ENCODE measurements at regions not wholly inside any gene's neighbourhood (a gene's known extent, or its start where the extent isn't known, plus 50 kb on each side); places are given as distances from the start of the nearest gene placed in this dataset.

DNA sequence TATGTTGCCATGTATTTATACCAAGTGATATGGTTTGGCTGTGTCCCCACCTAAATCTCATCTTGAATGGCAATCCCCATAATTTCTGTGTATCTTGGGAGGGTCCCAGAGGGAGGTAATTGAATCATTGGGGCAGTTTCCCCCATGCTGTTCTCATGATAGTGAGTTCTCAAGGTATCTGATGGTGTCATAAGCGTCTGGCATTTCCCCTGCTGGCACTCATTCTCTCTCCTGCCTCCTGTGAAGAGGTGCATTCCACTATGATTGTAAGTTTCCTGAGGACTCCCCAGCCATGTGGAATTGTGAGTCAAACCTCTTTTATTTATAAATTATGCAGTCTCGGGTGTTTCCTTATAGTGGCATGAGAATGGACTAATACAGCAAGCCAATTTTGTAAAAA is 140.8 kb upstream of the ADAMTSL1 start:
- TF ChIP-seq, protein P1, sequence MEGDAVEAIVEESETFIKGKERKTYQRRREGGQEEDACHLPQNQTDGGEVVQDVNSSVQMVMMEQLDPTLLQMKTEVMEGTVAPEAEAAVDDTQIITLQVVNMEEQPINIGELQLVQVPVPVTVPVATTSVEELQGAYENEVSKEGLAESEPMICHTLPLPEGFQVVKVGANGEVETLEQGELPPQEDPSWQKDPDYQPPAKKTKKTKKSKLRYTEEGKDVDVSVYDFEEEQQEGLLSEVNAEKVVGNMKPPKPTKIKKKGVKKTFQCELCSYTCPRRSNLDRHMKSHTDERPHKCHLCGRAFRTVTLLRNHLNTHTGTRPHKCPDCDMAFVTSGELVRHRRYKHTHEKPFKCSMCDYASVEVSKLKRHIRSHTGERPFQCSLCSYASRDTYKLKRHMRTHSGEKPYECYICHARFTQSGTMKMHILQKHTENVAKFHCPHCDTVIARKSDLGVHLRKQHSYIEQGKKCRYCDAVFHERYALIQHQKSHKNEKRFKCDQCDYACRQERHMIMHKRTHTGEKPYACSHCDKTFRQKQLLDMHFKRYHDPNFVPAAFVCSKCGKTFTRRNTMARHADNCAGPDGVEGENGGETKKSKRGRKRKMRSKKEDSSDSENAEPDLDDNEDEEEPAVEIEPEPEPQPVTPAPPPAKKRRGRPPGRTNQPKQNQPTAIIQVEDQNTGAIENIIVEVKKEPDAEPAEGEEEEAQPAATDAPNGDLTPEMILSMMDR (IDR thresholded peaks at IDR 0.05): no peak
- TF ChIP-seq POLR2A (IDR thresholded peaks at IDR 0.05): no peak

Data from uterus (tissue), 2 donors.